HG03135 (cell line): ENCODE measurements at regions not wholly inside any gene's neighbourhood (a gene's known extent, or its start where the extent isn't known, plus 50 kb on each side); places are given as distances from the start of the nearest gene placed in this dataset.
"Not testable (repeated sequence)": the region's sequence is repeated elsewhere in the genome, so short reads cannot be mapped to it uniquely, and the experiment has no call there.

Experiments used
- ATAC-seq: cut with Tn5 transposase; IDR thresholded peaks from one replicate; pipeline ENCODE4 v1.9.1; 2021; ENCODE audit warnings: mild to moderate bottlenecking, moderate library complexity; ENCODE audit not compliant: unreplicated experiment

DNA sequence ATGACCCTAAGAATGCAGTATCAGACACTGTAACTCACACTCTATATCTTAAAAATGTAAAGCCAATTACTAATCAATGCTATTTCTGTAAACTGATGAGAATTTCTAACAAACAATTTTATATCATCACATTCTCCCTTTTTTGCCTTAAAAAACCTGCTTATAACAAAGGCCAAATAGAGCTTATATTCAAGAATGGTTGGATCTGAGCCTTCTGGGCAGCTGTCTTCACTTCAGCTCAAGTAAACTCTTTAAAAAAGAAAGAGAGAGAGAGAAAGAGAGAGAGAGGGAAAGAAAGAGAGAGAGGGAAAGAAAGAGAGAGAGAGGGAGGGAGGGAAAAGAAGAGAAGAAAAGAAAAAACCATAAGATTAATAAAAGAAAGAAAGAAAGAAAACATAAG, 231.8 kb downstream of the KCNE4 start:
- ATAC-seq = no peak

DNA sequence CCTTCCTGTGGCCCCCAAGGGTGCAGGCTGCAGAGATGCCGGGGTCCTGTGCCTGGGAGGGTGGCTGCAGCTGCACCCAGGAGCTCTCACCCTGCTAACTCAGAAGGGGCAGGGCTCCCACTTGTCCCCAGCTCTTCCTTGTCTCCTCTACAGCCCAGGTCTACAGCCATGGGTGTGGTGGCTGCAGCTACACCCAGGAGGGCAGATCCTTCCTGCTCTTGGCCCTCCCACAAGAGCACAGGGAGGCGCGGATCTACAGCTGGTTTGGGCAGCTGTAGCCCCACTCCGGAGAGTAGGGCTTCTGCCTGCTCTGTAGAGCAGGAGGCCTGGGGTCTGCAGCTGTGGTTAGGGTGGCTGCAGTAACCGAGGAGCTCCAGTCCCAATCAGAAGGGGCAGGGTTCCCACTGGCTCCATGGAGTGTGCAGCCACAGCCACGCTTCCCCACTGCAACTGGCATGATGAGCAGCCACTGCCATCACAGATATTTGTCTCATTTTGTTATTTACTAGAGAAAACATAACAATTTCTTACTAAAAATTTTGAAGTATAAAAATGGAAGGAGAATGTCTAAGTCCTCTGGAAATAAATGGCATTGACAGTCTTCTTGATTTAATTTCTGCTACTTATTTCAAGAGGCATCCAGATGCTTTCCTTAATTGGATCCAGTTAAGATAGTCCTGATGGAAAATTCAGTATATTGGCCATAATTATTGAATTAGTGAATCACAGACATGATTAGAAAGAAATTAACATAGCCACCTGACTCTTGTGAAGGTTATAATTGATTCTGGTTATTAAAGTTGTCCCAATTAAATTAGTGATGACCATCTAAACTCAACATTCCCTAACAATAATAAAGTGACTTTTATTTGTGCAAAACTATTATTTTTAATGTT, 233.6 kb downstream of the KCNE4 start:
- ATAC-seq = no peak

DNA sequence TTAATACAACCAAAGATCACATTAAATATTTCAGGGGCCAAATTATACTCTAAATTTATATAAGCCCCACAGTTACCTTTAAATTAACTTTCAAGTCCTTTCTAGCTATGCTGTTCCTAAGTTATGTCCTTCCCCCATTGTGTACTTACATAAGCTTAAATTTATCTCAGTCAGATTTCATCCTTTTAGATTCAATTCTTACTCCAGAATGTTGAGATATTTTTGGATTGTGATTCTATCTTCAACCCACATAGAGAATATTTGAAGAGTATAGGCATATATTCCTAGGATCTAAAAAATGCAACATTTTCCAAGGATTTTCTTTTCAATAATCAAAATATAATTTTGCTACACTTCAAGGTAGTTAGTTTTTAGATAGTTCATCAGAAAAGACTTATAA, 242.8 kb downstream of the KCNE4 start:
- no peak for ATAC-seq

DNA sequence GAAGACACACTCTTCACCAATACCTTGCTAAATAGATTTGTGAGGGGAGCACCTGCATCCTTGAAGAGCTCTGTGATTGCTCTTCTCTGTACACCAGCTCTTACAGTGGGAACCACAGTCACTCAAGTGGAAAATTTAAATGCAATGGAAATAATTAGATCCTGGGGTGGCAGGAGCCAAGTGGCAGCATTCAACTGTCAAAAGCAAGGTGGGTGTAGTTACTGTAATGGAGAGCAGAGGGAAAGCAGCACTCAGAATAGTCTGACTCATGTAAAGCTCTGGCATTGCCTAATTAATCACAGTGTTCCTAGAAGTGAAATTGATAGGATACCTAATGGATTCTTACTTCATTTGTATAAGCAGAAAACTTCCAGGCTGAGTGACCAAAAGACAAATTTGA, 245.8 kb downstream of the KCNE4 start:
- ATAC-seq = no peak

DNA sequence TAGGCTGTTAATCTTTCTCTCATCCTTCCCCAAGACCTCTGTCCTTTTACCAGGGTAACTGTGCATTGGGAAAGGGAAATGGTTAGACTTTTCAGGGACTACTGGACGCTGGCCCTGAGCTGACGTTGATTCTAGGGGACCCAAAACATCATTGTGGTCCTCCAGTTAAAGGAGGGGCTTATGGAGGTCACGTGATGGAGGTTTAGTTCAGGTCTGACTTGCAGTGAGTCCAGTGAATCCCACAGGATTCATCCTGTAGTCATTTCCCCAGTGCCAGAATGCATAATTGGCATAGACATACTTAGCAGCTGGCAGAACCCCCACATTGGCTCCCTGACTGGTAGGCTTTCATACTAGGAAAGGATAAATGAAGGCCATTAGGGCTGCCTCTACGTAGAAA, 246.3 kb downstream of the KCNE4 start:
- not testable (repeated sequence) for ATAC-seq

DNA sequence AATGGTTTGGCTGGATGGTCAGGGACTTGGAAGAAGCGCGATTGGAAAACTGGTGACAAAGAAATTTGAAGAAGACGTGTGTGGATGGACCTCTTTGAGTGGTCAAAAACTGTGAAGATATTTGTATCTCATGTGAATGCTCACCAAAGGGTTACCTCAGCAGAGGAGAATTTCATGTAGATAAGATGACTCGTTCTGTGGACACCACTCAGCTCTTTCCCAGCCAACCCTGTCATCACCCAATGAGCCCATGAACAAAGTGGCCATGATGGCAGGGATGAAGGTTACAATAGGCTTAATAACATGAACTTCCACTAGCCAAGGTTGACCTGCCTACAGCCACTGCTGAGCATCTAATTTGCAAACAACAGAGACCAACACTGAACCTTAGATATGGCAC, 248.3 kb downstream of the KCNE4 start:
- ATAC-seq = no peak

DNA sequence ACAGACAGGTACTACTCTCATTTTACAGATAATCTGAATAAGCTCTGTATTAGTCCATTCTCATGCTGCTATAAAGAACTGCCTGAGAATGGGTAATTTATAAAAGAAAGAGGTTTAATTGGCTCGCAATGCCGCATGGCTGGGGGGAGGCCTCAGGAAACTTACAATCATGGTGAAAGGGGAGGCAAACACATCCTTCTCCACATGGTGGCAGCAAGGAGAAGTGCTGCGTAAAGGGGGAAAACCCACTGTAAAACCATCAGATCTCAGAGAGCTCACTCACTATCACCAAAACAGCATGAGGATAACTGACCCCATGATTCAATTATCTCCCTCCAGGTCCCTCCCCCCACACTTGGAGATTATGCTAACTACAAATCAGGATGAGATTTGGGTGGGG, 254.4 kb downstream of the KCNE4 start:
- ATAC-seq = no peak

DNA sequence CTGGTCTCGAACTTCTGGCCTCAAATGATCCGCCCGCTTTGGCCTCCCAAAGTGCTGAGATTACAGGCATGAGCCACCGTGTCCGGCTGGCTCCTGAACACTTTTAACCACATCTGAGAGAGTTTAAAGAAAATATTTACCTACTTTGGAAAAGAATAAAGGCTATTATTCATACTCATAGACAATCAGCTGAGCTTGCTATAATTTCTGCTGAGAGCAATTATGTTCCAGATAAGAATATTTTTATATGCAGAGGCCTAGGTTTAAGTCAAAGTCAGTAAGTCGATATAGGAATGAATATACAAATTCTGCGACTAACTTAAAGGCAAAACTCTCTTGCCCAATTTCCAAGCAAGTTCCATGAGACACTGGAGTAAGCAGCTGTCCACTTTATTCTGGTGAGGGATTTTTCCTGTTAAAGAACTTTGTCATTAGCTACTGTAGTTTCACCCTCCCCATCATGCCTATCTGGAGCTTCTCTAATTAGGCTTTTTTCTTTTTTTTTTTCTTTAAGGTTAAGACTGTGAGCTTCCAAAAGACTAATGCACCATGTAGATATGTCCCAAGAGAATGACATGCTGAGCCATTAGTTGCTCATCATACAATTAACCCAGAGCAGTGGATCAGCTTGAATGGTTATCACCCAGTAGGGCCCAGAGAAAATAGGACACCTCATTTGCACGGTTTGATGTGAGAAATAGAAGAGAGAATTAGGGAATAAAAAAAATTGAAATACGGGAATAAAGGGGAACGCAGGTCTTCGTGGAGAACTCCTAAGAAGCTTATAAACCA, 260.1 kb downstream of the KCNE4 start:
- no peak for ATAC-seq

DNA sequence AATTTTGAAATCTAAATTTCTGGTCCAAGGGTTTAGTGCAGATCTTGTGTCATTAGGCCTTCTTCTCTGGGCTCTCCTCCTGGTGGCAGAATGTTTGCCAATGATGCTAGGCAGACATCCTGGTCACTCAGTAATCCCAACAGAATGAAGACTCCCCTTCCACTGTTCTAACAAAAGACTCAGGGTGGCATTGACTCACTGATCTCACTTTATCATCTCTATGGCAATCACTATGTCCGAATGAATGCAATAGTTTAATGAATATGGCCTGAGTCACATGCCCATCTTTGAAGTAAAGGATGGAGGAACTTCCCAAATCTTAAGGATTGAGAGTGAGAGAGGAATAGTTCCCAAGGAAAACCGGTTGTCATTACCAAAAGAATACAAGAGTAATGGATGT, 261.1 kb downstream of the KCNE4 start:
- ATAC-seq = no peak

DNA sequence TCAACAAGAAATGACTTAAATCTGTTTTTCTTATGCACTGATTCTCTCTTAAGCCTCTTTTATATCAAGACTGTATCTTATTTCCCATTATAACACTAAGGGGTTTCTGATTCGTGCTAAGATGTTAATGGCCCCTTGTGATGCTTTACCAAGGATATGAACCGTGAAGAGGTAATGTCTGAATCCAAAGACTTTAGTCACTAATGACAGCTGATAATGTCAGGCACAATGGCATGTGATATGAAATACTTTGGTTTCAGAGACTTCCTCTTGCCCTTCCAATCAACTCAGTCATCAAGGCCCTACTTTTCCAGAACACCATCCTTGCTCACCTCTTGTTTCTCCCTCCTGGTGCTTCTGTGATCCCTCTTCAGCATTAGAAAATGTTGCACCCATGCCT, 262.8 kb downstream of the KCNE4 start:
- ATAC-seq = no peak

DNA sequence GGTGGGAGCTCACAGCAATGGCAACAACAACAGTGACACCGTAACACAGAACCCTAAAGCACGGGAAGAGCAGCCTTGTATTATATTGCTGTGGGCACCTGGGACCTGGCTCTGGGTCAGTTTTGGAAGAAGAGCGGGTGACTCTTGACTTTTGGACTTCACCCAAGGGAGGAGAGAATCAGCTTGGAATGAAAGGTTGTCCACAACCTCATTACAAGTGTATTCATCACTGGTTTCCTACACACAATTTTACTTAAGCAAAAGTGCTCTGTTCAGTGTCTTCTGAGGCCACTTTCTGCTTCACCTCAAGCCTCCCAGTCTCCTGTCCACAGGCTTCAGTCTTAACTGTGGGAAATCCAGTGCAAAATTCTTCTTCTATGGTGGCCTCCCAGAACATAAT, 263.8 kb downstream of the KCNE4 start:
- ATAC-seq = no peak

DNA sequence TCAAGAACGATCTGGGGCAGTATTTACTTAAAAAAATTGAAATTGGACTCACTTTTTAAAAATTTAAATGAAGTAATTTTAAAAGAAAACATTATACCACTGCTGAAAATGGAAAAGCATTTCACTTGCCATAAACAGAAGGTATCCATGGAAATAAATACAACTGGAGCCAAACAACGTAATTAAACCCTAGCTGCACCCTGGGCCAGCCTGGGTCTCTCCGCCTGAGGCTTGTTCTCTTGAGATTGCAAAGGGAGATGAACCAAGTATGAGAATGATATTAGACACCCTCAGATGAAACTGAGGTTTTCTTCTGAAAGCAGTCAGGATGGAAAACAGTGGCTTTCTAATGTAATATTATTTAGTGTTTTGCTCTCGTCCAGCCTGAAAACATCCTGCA, 264.4 kb downstream of the KCNE4 start:
- ATAC-seq = no peak

DNA sequence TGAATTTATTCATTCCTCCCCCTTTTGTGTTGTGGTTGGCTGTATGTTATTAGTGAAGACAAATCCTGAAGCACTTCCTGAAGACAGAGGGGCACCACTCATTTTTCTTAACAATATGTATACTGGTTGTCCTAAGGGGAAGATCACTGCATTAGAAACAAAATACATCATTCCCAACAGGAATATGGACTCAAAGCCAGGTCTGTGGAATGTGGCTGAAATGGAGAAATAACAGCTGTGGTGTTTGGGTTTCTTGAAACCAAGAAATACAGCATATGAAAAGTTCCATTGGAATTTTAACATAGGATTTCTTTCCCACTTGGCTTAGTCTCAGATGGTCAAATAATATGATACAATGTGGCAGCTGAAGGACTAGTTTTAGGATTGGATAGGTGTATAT, 267.6 kb downstream of the KCNE4 start:
- ATAC-seq = no peak

DNA sequence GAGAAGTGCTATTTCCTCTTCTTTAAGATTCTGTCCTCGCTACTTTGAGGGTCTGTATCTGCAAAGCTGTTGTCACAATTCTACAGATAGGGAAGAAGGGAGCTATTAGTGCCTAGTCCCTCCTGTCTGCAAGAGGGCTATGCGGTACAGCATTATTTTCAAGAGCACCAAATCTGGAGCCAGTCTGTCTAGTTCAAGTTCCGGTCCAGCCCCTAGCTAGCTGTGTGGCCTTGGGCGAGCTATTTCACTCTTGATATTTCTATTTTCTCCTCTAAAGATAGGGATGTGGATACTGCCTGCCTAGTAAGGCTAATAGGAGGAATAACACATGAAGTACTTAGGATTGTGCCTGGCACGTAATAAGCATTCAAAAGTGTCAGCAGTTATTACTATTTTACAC, 272.4 kb downstream of the KCNE4 start:
- no peak for ATAC-seq

DNA sequence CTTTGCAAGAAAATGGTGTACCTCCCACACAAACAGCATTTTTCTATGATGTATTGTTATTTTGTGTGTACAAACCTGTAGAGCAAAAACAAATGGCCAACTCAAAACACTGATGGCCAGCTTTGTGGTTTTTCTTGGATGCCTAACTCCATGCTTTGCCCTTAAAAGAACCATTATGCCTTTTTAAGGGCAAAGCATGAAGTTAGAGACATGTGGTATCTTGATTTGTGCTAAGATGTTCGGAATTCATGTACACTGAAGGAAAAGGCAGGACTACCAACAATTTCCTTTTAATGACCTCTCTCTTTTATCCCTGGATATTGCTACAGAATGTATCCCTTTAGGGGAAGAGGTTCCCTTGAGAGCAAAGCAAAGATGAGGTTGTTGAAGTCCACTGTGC, 273.6 kb downstream of the SCG2 start:
- no peak for ATAC-seq

DNA sequence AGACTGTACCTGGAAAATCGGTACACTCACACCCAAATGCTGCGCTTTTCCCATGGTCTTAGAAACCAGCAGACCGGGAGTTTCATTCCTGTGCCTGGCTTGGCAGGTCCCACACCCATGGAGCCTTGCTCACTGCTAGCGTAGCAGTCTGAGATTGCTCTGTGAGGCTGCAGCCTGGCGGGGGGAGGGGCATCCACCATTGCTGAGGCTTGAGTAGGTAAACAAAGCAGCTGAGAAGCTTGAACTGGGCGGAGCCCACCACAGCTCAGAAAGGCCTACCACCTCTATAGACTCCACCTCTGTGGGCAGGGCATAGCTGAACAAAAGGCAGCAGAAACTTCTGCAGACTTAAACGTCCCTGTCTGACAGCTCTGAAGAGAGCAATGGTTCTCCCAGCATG, 271.4 kb downstream of the SCG2 start:
- not testable (repeated sequence) for ATAC-seq

DNA sequence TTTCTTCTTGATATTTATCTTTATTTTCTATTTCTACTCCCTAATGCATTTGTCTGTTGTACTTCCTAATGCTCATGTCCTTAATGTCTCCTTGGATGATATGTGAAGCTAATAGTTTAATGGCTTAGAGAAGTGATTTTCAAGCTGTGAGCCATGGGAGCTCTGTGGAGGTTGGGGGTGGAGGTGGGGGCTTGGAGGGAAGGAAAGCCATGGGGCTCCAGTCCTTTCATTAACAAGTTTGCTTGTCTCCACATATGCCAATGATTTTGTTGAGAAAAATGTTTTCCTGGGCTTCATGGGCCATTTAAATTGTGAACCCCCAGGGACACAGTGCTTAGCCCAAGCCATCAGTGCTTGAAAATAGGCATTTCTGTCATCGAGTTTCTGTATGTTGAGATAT, 264.1 kb downstream of the SCG2 start:
- no peak for ATAC-seq

DNA sequence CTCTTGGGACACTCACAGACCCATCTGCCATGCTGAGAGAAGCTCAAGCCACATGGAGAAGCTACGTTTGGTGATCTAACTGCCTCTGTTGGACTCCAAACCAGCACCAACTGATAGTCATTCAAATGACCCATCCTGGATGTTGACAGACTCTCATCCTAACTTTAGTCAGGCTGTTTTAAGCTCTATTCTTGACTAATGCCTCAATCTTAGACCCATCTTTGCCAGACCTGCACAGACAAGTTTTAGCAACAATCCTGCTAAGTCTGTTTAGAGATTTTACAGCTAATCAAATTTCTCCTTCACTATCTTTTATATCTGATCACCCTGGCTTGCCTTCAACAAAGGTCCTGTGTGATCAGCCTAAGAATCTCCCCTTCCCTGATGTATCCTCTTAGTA, 245.1 kb downstream of the SCG2 start:
- ATAC-seq = no peak

DNA sequence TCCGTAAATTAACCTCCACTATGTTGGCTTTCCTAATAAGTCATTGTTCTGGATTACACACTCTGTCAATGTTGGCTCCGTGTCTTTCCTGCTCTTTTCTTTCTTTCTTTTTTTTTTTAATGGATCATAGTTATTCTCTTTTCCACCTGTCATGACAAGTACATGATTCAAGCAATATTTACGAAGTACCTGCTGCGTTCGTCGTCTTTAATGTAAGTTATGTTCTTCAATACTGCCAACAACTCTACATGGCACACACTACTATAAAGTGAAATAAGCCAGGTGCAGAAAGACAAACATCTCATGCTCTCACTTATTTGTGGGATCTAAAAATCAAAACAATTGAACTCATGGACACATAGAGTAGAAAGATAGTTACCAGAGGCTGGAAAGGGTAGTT, 239.1 kb downstream of the SCG2 start:
- ATAC-seq = no peak

DNA sequence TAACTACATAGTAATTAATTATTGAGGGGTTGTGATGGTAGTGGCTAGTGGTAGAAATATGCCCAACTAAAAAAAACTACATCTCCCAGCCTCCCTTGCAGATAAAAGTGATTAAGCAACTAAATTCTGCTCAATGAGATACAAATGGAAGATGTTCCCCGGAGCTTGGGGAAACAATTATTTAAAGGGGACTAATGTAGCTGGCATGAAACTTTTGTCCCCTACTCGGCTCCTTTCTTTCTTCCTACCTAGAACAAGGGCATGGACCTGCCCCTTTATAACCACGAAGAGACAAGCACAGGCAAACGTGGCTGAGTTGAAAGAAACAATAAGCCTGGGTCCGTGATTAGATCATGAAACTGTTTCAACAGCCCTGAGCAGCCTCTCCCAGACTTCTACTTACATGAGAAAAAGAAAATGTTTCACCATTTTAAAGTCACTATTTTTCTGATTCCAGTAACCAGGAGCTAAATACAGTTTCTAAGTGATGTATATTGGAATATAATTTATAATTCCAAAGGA, 236.9 kb downstream of the SCG2 start:
- ATAC-seq = no peak

DNA sequence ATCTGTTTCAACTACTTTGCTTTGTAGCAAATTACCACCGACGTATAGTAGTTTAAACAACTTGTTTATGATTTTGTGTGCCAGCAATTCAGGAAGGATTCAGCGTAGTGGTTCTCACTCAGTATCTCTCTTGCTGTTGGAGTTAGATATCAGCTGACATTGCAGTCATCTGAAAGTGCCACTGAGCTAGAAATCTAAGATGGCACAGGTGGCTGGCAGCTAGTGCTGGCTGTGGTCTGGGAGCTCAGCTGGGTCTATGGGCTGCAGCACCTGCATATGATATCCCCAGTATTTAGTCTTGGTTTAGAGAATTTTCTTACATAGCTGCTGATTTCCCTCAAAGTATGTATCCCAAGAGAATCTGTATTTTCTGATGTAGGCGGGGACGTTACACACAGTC, 235.6 kb downstream of the SCG2 start:
- ATAC-seq = no peak

DNA sequence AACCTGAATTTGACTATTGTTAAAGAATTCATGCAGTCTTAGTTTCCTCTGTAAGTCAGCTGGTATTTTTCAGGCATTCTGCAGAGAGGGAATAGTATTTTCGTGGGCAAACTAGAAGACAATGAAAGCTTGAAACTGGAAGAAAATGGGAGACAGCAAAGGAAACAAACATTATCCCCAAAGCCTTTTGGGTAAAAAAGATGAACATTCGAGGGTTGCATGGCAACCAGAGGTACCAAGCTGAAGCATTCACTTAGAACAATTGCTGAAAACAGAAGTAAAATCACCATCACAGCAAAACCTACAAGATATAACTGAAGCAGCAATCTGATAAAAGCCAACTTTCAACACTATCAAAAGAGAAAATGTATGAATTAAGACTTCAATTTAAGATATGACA, 233.7 kb downstream of the SCG2 start:
- ATAC-seq = no peak
